IMR-90 (cell line): ENCODE measurements at regions not wholly inside any gene's neighbourhood (a gene's known extent, or its start where the extent isn't known, plus 50 kb on each side); places are given as distances from the start of the nearest gene placed in this dataset.
"Not testable (repeated sequence)": the region's sequence is repeated elsewhere in the genome, so short reads cannot be mapped to it uniquely, and the experiment has no call there.

Source experiments
- ATAC-seq: fragments of 200-7000 bp; cut with Tn5 transposase; 2 replicates; pipeline ENCODE4 v1.9.1; 2020; ENCODE audit warnings: low read depth, mild to moderate bottlenecking, moderate library complexity
- BruUV-seq: library from RNA; stranded (reverse); fragments of 400-500 nt; replicated peaks from 2 replicates; lab custom pipeline; 2021; lab: Mats Ljungman, UMichigan
- CTCF ChIA-PET: fragments of 300-600 bp; formaldehyde crosslinking; extraction: SDS; loops from one replicate; lab custom pipeline; 2021; ENCODE audit warnings: antibody characterized with exemption; lab: Yijun Ruan, JAX
- POLR2A ChIA-PET: fragments of 300-600 bp; sonication (Branson Sonifier 250); formaldehyde crosslinking; loops from one replicate; lab custom pipeline; 2022; ENCODE audit warnings: antibody characterized with exemption; ENCODE audit not compliant: unreplicated experiment; lab: Charles Lee
- DNase-seq: peaks from one replicate; pipeline ENCODE4 v3.0.0; 2013
- H2AFZ ChIP-seq: replicated peaks from 2 replicates; pipeline ENCODE3; 2013; ENCODE audit warnings: low read length, mild to moderate bottlenecking; ENCODE audit not compliant: poor library complexity
- H2AK5ac ChIP-seq: 2 replicates; pipeline ENCODE4 v1.6.1; 2013; ENCODE audit warnings: low read depth, low read length, inconsistent platforms
- H2AK9ac ChIP-seq: replicated peaks from 2 replicates; pipeline ENCODE3; 2013; ENCODE audit warnings: mild to moderate bottlenecking, low read depth, low read length, moderate library complexity; ENCODE audit not compliant: poor library complexity
- H2BK120ac ChIP-seq: 2 replicates; pipeline ENCODE4 v1.6.1; 2013; ENCODE audit warnings: low read depth, low read length, inconsistent platforms
- H2BK15ac ChIP-seq: 3 replicates; pipeline ENCODE4 v1.6.1; 2013; ENCODE audit warnings: low read depth, low read length, inconsistent platforms
- H2BK20ac ChIP-seq: 2 replicates; pipeline ENCODE4 v1.6.1; 2013; ENCODE audit warnings: low read depth, mild to moderate bottlenecking, inconsistent platforms, low read length, moderate library complexity
- H2BK5ac ChIP-seq: 2 replicates; pipeline ENCODE4 v1.6.1; 2013; ENCODE audit warnings: mild to moderate bottlenecking, low read depth, low read length, inconsistent platforms; ENCODE audit not compliant: poor library complexity, severe bottlenecking
- H3K14ac ChIP-seq: replicated peaks from 2 replicates; pipeline ENCODE4 v1.6.1; 2013; ENCODE audit warnings: low read depth, low read length, inconsistent platforms
- H3K18ac ChIP-seq: 2 replicates; pipeline ENCODE4 v1.6.1; 2013; ENCODE audit warnings: low read depth, low read length, control low read depth
- H3K23ac ChIP-seq: 2 replicates; pipeline ENCODE4 v1.6.1; 2013; ENCODE audit warnings: low read depth, low read length, inconsistent platforms
- H3K27ac ChIP-seq: 2 replicates; pipeline ENCODE4 v1.5.1; 2013; ENCODE audit warnings: mild to moderate bottlenecking, control low read depth, low read length; ENCODE audit not compliant: insufficient read depth
- H3K27me3 ChIP-seq: 2 replicates; pipeline ENCODE4 v1.6.1; 2013; ENCODE audit warnings: low read length; ENCODE audit not compliant: control insufficient read depth, insufficient read depth
- H3K36me3 ChIP-seq: 2 replicates; pipeline ENCODE4 v1.6.1; 2013; ENCODE audit warnings: low read length, mixed read lengths; ENCODE audit not compliant: control insufficient read depth, insufficient read depth
- H3K4ac ChIP-seq: 2 replicates; pipeline ENCODE4 v1.6.1; 2013; ENCODE audit warnings: low read depth, low read length, inconsistent platforms
- H3K4me1 ChIP-seq: 2 replicates; pipeline ENCODE4 v1.6.1; 2013; ENCODE audit warnings: low read length, mixed read lengths; ENCODE audit not compliant: control insufficient read depth, insufficient read depth
- H3K4me2 ChIP-seq: 2 replicates; pipeline ENCODE4 v1.6.1; 2013; ENCODE audit warnings: low read depth, mild to moderate bottlenecking, control low read depth, low read length, moderate library complexity
- H3K4me3 ChIP-seq: 2 replicates; pipeline ENCODE4 v1.5.1; 2013; ENCODE audit warnings: low read depth, mild to moderate bottlenecking, control low read depth, low read length, moderate library complexity; ENCODE audit not compliant: insufficient read depth
- H3K56ac ChIP-seq: 2 replicates; pipeline ENCODE4 v1.6.1; 2013; ENCODE audit warnings: low read length, inconsistent platforms; ENCODE audit not compliant: insufficient read depth; ENCODE audit errors: extremely low read depth
- H3K79me1 ChIP-seq, 2 experiments: 2 replicates each; pipeline ENCODE4 v1.6.1; 2013; ENCODE audit warnings: low read length in 2 of 2, inconsistent platforms in 1 of 2, low read depth in 1 of 2
- H3K9ac ChIP-seq: 2 replicates; pipeline ENCODE4 v1.6.1; 2013; ENCODE audit warnings: low read depth, low read length, control low read depth
- H3K9me1 ChIP-seq: 2 replicates; pipeline ENCODE4 v1.6.1; 2013; ENCODE audit warnings: low read length, inconsistent platforms; ENCODE audit not compliant: insufficient read depth
- H3K9me3 ChIP-seq: 2 replicates; pipeline ENCODE4 v1.6.1; 2013; ENCODE audit warnings: low read length; ENCODE audit not compliant: control insufficient read depth, insufficient read depth
- H4K20me1 ChIP-seq: 2 replicates; pipeline ENCODE4 v1.6.1; 2013; ENCODE audit warnings: low read length, inconsistent platforms; ENCODE audit not compliant: insufficient read depth
- H4K5ac ChIP-seq: 2 replicates; pipeline ENCODE4 v1.6.1; 2013; ENCODE audit warnings: mild to moderate bottlenecking, low read depth, low read length, control low read depth
- H4K8ac ChIP-seq, 2 experiments: 2 replicates each; pipeline ENCODE4 v1.6.1; 2013; ENCODE audit warnings: low read depth in 2 of 2, low read length in 2 of 2, control low read depth in 1 of 2, inconsistent platforms in 1 of 2
- H4K91ac ChIP-seq: 2 replicates; pipeline ENCODE4 v1.6.1; 2013; ENCODE audit warnings: low read depth, low read length, inconsistent platforms; ENCODE audit not compliant: insufficient read depth
- CEBPB ChIP-seq: IDR thresholded peaks from 2 replicates; pipeline ENCODE4 v1.6.1; 2012; ENCODE audit warnings: low read depth, low read length, improper control_type of control experiment
- CHD1 ChIP-seq: IDR thresholded peaks from 2 replicates; pipeline ENCODE4 v1.6.1; 2012; ENCODE audit warnings: low read depth, low read length, improper control_type of control experiment
- ELK1 ChIP-seq: fragments of 150-350 bp; IDR thresholded peaks from 2 replicates; pipeline ENCODE4 v1.6.1; 2016; ENCODE audit warnings: low read depth, mild to moderate bottlenecking, low read length, moderate library complexity, borderline replicate concordance
- WGBS, 2 experiments: methylation state at CpG; one replicate each; pipeline versions ENCODE4 v1.1.5 to v1.1.7; 2013; ENCODE audit warnings: missing lambda C conversion rate in 2 of 2; ENCODE audit not compliant: insufficient read length in 1 of 2; ENCODE audit errors: extremely low coverage in 2 of 2; 5-methylcytosine and 5-hydroxymethylcytosine counted together
- dilution Hi-C: fragments of 300-500 bp; cut with HindIII; formaldehyde crosslinking; loops from one replicate; pipeline ENCODE4 v1.14.3; 2018; ENCODE audit warnings: low sequenced_read_pairs; ENCODE audit not compliant: unreplicated experiment
- in situ Hi-C: fragments of 300-500 bp; cut with MboI; formaldehyde crosslinking; loops from 3 replicates; pipeline ENCODE4 v1.14.3; 2019; ENCODE audit warnings: low sequenced_read_pairs, inconsistent platforms, mixed read lengths
- intact Hi-C: fragments of 100-400 bp; cut with micrococcal nuclease; formaldehyde crosslinking; loops from 2 replicates; pipeline ENCODE4 v1.10.0; 2022

- no peak for TF ChIP-seq CHD1
- TF ChIP-seq CEBPB: no peak
- TF ChIP-seq ELK1: no peak
- no CpG with 5 or more reads among the region's 2 CpGs for WGBS, 2 experiments
- Histone ChIP-seq H2BK15ac (no peak overlapping the region), H3K4me2 (no peak overlapping the region), H3K79me1 (no peaks in the 10 kb centered on the region), H2AFZ (no peak overlapping the region), H3K9me1 (no peaks in the 10 kb centered on the region), H2AK5ac (no peak overlapping the region), H4K20me1 (no peaks in the 10 kb centered on the region), H3K4me3 (no peak overlapping the region), H3K27me3 (no peaks in the 10 kb centered on the region), H3K23ac (no peak overlapping the region), H3K36me3 (no peaks in the 10 kb centered on the region), H3K9me3 (no peaks in the 10 kb centered on the region; the same call in 1 of the 2 replicates), H4K91ac (no peak overlapping the region), H3K27ac (no peak overlapping the region), H2AK9ac (no peak overlapping the region), H3K4ac (no peak overlapping the region), H2BK5ac (no peak overlapping the region), H4K5ac (no peak overlapping the region), H2BK120ac (no peak overlapping the region), H3K18ac (no peak overlapping the region), H3K9ac (no peak overlapping the region), H4K8ac (no peak overlapping the region), H2BK20ac (no peak overlapping the region), H3K56ac (no peak overlapping the region), H3K14ac (no peak overlapping the region), H3K4me1 (no peaks in the 10 kb centered on the region)
- CTCF ChIA-PET: no interaction called here
- dilution Hi-C loops (no loop called here), in situ Hi-C loops (no loop called here), intact Hi-C loops (no loop called here)
- ATAC-seq (no peak), DNase-seq (no peak)
- POLR2A ChIA-PET: no interaction called here
- no TSS peak for BruUV-seq
Observed at GRCh38 chrX:67353651-67354370, 190.0 kb upstream of the AR start.

GRCh38 chrX:67361267-67361666 lies 182.6 kb upstream of the AR start:
- BruUV-seq, H3K9me3 ChIP-seq, H3K4me3 ChIP-seq, H3K9me1 ChIP-seq, H3K79me1 ChIP-seq, H2AK5ac ChIP-seq, CTCF ChIA-PET, H4K5ac ChIP-seq, H3K14ac ChIP-seq, H2BK120ac ChIP-seq, H3K4ac ChIP-seq, ATAC-seq, POLR2A ChIA-PET, H3K18ac ChIP-seq, H3K56ac ChIP-seq, H3K4me1 ChIP-seq, H2AK9ac ChIP-seq, H4K8ac ChIP-seq, in situ Hi-C loops, H3K27ac ChIP-seq, H3K27me3 ChIP-seq, intact Hi-C loops, H3K36me3 ChIP-seq, H4K20me1 ChIP-seq, H4K91ac ChIP-seq, DNase-seq, dilution Hi-C loops, H2BK5ac ChIP-seq, H2AFZ ChIP-seq, H2BK15ac ChIP-seq, H3K9ac ChIP-seq, H3K4me2 ChIP-seq, H3K23ac ChIP-seq, H2BK20ac ChIP-seq: not testable (repeated sequence)
- WGBS, 2 experiments: no CpG with 5 or more reads among the region's 2 CpGs
